ENCODE measurements at regions not wholly inside any gene's neighbourhood (a gene's known extent, or its start where the extent isn't known, plus 50 kb on each side); places are given as distances from the start of the nearest gene placed in this dataset.

GRCh38 chr7:79909176-79909575 lies 225.5 kb upstream of the GNAI1 start:
- no peak overlapping the region for H3K9ac ChIP-seq
- H3K4me3 ChIP-seq: no peak overlapping the region
- peaks cover 0 to 32% (median 24%) of the 10 kb centered on the region in 10 experiments; a peak in 17 of 20 replicates for H3K4me1 ChIP-seq
- no peaks in the 10 kb centered on the region for H3K36me3 ChIP-seq
- H3K27ac ChIP-seq: no peak overlapping the region
- no peaks in the 10 kb centered on the region for H3K9me3 ChIP-seq (replicated peaks in 1 of 11)
- H3K4me2 ChIP-seq: no peak overlapping the region
- TF ChIP-seq Cebpa-rat (IDR thresholded peaks at IDR 0.05): no peak
- no peaks in the 10 kb centered on the region for H4K20me1 ChIP-seq
- H3K27me3 ChIP-seq: no peaks in the 10 kb centered on the region

- Histone ChIP-seq H3K9ac (no peak overlapping the region), H3K36me3 (no peaks in the 10 kb centered on the region), H3K4me2 (no peak overlapping the region), H3K27ac (no peak overlapping the region), H3K9me3 (replicated peaks in 1 of 11) (0 out of 22 replicates have a peak, but pooled peaks cover 0 to 7% (median 0%) of the 10 kb centered on the region in 11 experiments), H4K20me1 (no peaks in the 10 kb centered on the region), H3K4me1 (no peaks in the 10 kb centered on the region), H3K4me3 (no peak overlapping the region), H3K27me3 (no peaks in the 10 kb centered on the region)
- no peak for TF ChIP-seq Cebpa-rat (IDR thresholded peaks at IDR 0.05)
These were observed 237.5 kb upstream of the GNAI1 start for GRCh38 chr7:79897166-79897565.

- H3K4me2 ChIP-seq: no peak overlapping the region
- no peaks in the 10 kb centered on the region for H3K27me3 ChIP-seq
- H3K4me1 ChIP-seq: no peaks in the 10 kb centered on the region
- H3K9me3 ChIP-seq (replicated peaks in 1 of 11): no peaks in the 10 kb centered on the region
- no peak for TF ChIP-seq Cebpa-rat (IDR thresholded peaks at IDR 0.05)
- H3K9ac ChIP-seq: no peak overlapping the region
- no peak overlapping the region for H3K27ac ChIP-seq
- no peaks in the 10 kb centered on the region for H3K36me3 ChIP-seq
- no peak overlapping the region for H3K4me3 ChIP-seq
- H4K20me1 ChIP-seq: no peaks in the 10 kb centered on the region
These were observed 240.6 kb upstream of the GNAI1 start for GRCh38 chr7:79893991-79894390.

- Histone ChIP-seq H3K27ac (no peak overlapping the region), H4K20me1 (no peaks in the 10 kb centered on the region)
These were observed 251.7 kb upstream of the GNAI1 start for GRCh38 chr7:79882922-79883321.

GRCh38 chr7:79880312-79880711 lies 254.3 kb upstream of the GNAI1 start:
- Histone ChIP-seq H3K36me3 (no peaks in the 10 kb centered on the region), H3K4me2 (no peak overlapping the region), H4K20me1 (no peaks in the 10 kb centered on the region), H3K27me3 (no peaks in the 10 kb centered on the region), H3K9me3 (replicated peaks in 1 of 11) (no peaks in the 10 kb centered on the region), H3K4me3 (no peak overlapping the region), H3K27ac (no peak overlapping the region), H3K4me1 (no peaks in the 10 kb centered on the region), H3K9ac (no peak overlapping the region)
- TF ChIP-seq Cebpa-rat (IDR thresholded peaks at IDR 0.05): no peak

More at GRCh38 chr7:79882922-79883321, 251.7 kb upstream of the GNAI1 start:
- H3K36me3 ChIP-seq: no peaks in the 10 kb centered on the region
- TF ChIP-seq Cebpa-rat (IDR thresholded peaks at IDR 0.05): no peak
- H3K4me1 ChIP-seq: no peaks in the 10 kb centered on the region
- no peak overlapping the region for H3K4me3 ChIP-seq
- no peaks in the 10 kb centered on the region for H3K27me3 ChIP-seq
- H3K9me3 ChIP-seq (replicated peaks in 1 of 11): no peaks in the 10 kb centered on the region
- no peak overlapping the region for H3K9ac ChIP-seq
- H3K4me2 ChIP-seq: no peak overlapping the region

- no peak overlapping the region for H3K4me3 ChIP-seq
- H3K4me1 ChIP-seq: no peaks in the 10 kb centered on the region
- no peak overlapping the region for H3K27ac ChIP-seq
- no peaks in the 10 kb centered on the region for H3K27me3 ChIP-seq
- no peaks in the 10 kb centered on the region for H4K20me1 ChIP-seq
- TF ChIP-seq Cebpa-rat (IDR thresholded peaks at IDR 0.05): no peak
- H3K36me3 ChIP-seq: no peaks in the 10 kb centered on the region
- no peak overlapping the region for H3K4me2 ChIP-seq
- no peaks in the 10 kb centered on the region for H3K9me3 ChIP-seq (replicated peaks in 1 of 11)
- H3K9ac ChIP-seq: no peak overlapping the region
These were observed 256.7 kb upstream of the GNAI1 start for GRCh38 chr7:79877874-79878465.

GRCh38 chr7:79876848-79877252 lies 257.8 kb upstream of the GNAI1 start:
- Histone ChIP-seq H3K27me3 (no peaks in the 10 kb centered on the region), H3K9ac (no peak overlapping the region), H3K4me3 (no peak overlapping the region), H4K20me1 (no peaks in the 10 kb centered on the region), H3K4me2 (no peak overlapping the region), H3K36me3 (no peaks in the 10 kb centered on the region), H3K27ac (no peak overlapping the region), H3K9me3 (replicated peaks in 1 of 11) (no peaks in the 10 kb centered on the region), H3K4me1 (no peaks in the 10 kb centered on the region)
- TF ChIP-seq Cebpa-rat (IDR thresholded peaks at IDR 0.05): no peak

- no peak overlapping the region for H3K9ac ChIP-seq
- no peaks in the 10 kb centered on the region for H3K4me1 ChIP-seq
- no peaks in the 10 kb centered on the region for H3K27me3 ChIP-seq
- H3K9me3 ChIP-seq (replicated peaks in 1 of 11): no peaks in the 10 kb centered on the region
- H3K27ac ChIP-seq: no peak overlapping the region
- no peak overlapping the region for H3K4me3 ChIP-seq
- H4K20me1 ChIP-seq: no peaks in the 10 kb centered on the region
- no peak for TF ChIP-seq Cebpa-rat (IDR thresholded peaks at IDR 0.05)
- no peak overlapping the region for H3K4me2 ChIP-seq
- H3K36me3 ChIP-seq: no peaks in the 10 kb centered on the region
These were observed 259.8 kb upstream of the GNAI1 start for GRCh38 chr7:79874797-79875196.

- no peaks in the 10 kb centered on the region for H3K4me1 ChIP-seq
- no peaks in the 10 kb centered on the region for H4K20me1 ChIP-seq
- H3K4me2 ChIP-seq: no peak overlapping the region
- H3K36me3 ChIP-seq: no peaks in the 10 kb centered on the region
- H3K27me3 ChIP-seq: no peaks in the 10 kb centered on the region
- H3K27ac ChIP-seq: no peak overlapping the region
- no peaks in the 10 kb centered on the region for H3K9me3 ChIP-seq (replicated peaks in 1 of 11)
- no peak for TF ChIP-seq Cebpa-rat (IDR thresholded peaks at IDR 0.05)
- H3K4me3 ChIP-seq: no peak overlapping the region
- H3K9ac ChIP-seq: no peak overlapping the region
These were observed 262.5 kb upstream of the GNAI1 start for GRCh38 chr7:79872176-79872575.

GRCh38 chr7:79868010-79868409 lies 266.6 kb upstream of the GNAI1 start:
- no peak for TF ChIP-seq Cebpa-rat (IDR thresholded peaks at IDR 0.05)
- Histone ChIP-seq H3K27me3 (no peaks in the 10 kb centered on the region), H3K9me3 (replicated peaks in 1 of 11) (peaks cover 4 to 11% (median 8%) of the 10 kb centered on the region in 11 experiments; a peak in 14 of 22 replicates), H3K4me1 (no peaks in the 10 kb centered on the region), H3K4me3 (no peak overlapping the region), H4K20me1 (no peaks in the 10 kb centered on the region), H3K27ac (no peak overlapping the region), H3K36me3 (no peaks in the 10 kb centered on the region), H3K9ac (no peak overlapping the region), H3K4me2 (no peak overlapping the region)
